ENCODE measurements at regions not wholly inside any gene's neighbourhood (a gene's known extent, or its start where the extent isn't known, plus 50 kb on each side); places are given as distances from the start of the nearest gene placed in this dataset.

- TF ChIP-seq CTCF (IDR thresholded peaks at IDR 0.05; ENCODE audit: insufficient read depth in 1 of 2, low read depth in 1 of 2, low read length in 1 of 2, severe bottlenecking in 1 of 2, unreplicated experiment in 1 of 2), result no peak
- H3K36me3 Mint-ChIP-seq (ENCODE audit: insufficient read depth, unreplicated experiment), result no peaks in the 10 kb centered on the region
- no peaks in the 10 kb centered on the region for H3K27me3 ChIP-seq (replicated peaks; ENCODE audit: control insufficient read depth, insufficient read depth, low read length)
- H3K9me3 ChIP-seq, result no peaks in the 10 kb centered on the region
- H3K27me3 Mint-ChIP-seq (ENCODE audit: insufficient read depth, unreplicated experiment), result peaks cover 12% of the 10 kb centered on the region
- H3K27ac Mint-ChIP-seq (ENCODE audit: unreplicated experiment), result no peak overlapping the region
- POLR2A ChIA-PET, result no interaction called here
- no peaks in the 10 kb centered on the region for H3K9me3 Mint-ChIP-seq (ENCODE audit: unreplicated experiment)
- intact Hi-C loops (cut with micrococcal nuclease; ENCODE audit: unreplicated experiment), result no loop called here
- no peak for DNase-seq
- no peaks in the 10 kb centered on the region for H3K36me3 ChIP-seq (ENCODE audit: control insufficient read depth, insufficient read depth, low read length)
- BruUV-seq (replicated peaks), result no TSS peak
- CTCF ChIA-PET, result no interaction called here
- no peak overlapping the region for H3K4me3 Mint-ChIP-seq (ENCODE audit: unreplicated experiment)
- H3K4me3 ChIP-seq (ENCODE audit: low read depth, low read length), result no peak overlapping the region
- H3K4me1 Mint-ChIP-seq (ENCODE audit: low read depth, unreplicated experiment), result no peaks in the 10 kb centered on the region
- no peaks in the 10 kb centered on the region for H3K4me1 ChIP-seq
These were observed 71.2 kb downstream of the DIO3 start for GRCh38 chr14:101632520-101632919.

- Mint-ChIP-seq H3K27me3 (ENCODE audit: insufficient read depth, unreplicated experiment) (peaks cover 12% of the 10 kb centered on the region), H3K4me1 (ENCODE audit: low read depth, unreplicated experiment) (no peaks in the 10 kb centered on the region), H3K36me3 (ENCODE audit: insufficient read depth, unreplicated experiment) (no peaks in the 10 kb centered on the region), H3K9me3 (ENCODE audit: unreplicated experiment) (no peaks in the 10 kb centered on the region), H3K27ac (ENCODE audit: unreplicated experiment) (no peak overlapping the region), H3K4me3 (ENCODE audit: unreplicated experiment) (no peak overlapping the region)
- H3K36me3 ChIP-seq (ENCODE audit: control insufficient read depth, insufficient read depth, low read length), result no peaks in the 10 kb centered on the region
- no TSS peak for BruUV-seq (replicated peaks)
- no peaks in the 10 kb centered on the region for H3K9me3 ChIP-seq
- POLR2A ChIA-PET, result no interaction called here
- H3K4me1 ChIP-seq, result no peaks in the 10 kb centered on the region
- CTCF ChIA-PET, result no interaction called here
- no peak for DNase-seq
- intact Hi-C loops (cut with micrococcal nuclease; ENCODE audit: unreplicated experiment), result no loop called here
- no peak for TF ChIP-seq CTCF (IDR thresholded peaks at IDR 0.05; ENCODE audit: insufficient read depth in 1 of 2, low read depth in 1 of 2, low read length in 1 of 2, severe bottlenecking in 1 of 2, unreplicated experiment in 1 of 2)
- H3K27me3 ChIP-seq (replicated peaks; ENCODE audit: control insufficient read depth, insufficient read depth, low read length), result no peaks in the 10 kb centered on the region
- H3K4me3 ChIP-seq (ENCODE audit: low read depth, low read length), result no peak overlapping the region
These were observed 72.0 kb downstream of the DIO3 start for GRCh38 chr14:101633276-101633675.

GRCh38 chr14:101634202-101634849, 73.0 kb downstream of the DIO3 start:
- no peaks in the 10 kb centered on the region for H3K4me1 ChIP-seq
- no peak overlapping the region for H3K27ac Mint-ChIP-seq (ENCODE audit: unreplicated experiment)
- TF ChIP-seq CTCF (IDR thresholded peaks at IDR 0.05; ENCODE audit: insufficient read depth in 1 of 2, low read depth in 1 of 2, low read length in 1 of 2, severe bottlenecking in 1 of 2, unreplicated experiment in 1 of 2), result no peak
- no peaks in the 10 kb centered on the region for H3K27me3 ChIP-seq (replicated peaks; ENCODE audit: control insufficient read depth, insufficient read depth, low read length)
- BruUV-seq (replicated peaks), result no TSS peak
- H3K9me3 Mint-ChIP-seq (ENCODE audit: unreplicated experiment), result no peaks in the 10 kb centered on the region
- POLR2A ChIA-PET, result no interaction called here
- peaks cover 12% of the 10 kb centered on the region for H3K27me3 Mint-ChIP-seq (ENCODE audit: insufficient read depth, unreplicated experiment)
- no peak for DNase-seq
- CTCF ChIA-PET, result no interaction called here
- H3K9me3 ChIP-seq, result no peaks in the 10 kb centered on the region
- no peak overlapping the region for H3K4me3 Mint-ChIP-seq (ENCODE audit: unreplicated experiment)
- intact Hi-C loops (cut with micrococcal nuclease; ENCODE audit: unreplicated experiment), result no loop called here
- no peak overlapping the region for H3K4me3 ChIP-seq (ENCODE audit: low read depth, low read length)
- no peaks in the 10 kb centered on the region for H3K36me3 Mint-ChIP-seq (ENCODE audit: insufficient read depth, unreplicated experiment)
- no peaks in the 10 kb centered on the region for H3K36me3 ChIP-seq (ENCODE audit: control insufficient read depth, insufficient read depth, low read length)
- no peaks in the 10 kb centered on the region for H3K4me1 Mint-ChIP-seq (ENCODE audit: low read depth, unreplicated experiment)

Measured in Caco-2 (cell line).